HepG2 (cell line): ENCODE measurements at regions not wholly inside any gene's neighbourhood (a gene's known extent, or its start where the extent isn't known, plus 50 kb on each side); places are given as distances from the start of the nearest gene placed in this dataset.

Source experiments
- ATAC-seq: fragments of 200-7000 bp; cut with Tn5 transposase; 3 replicates; pipeline ENCODE4 v1.9.1; 2020; ENCODE audit warnings: mild to moderate bottlenecking, moderate library complexity
- BruUV-seq: library from RNA; stranded (reverse); fragments of 400-500 nt; replicated peaks from 2 replicates; lab custom pipeline; 2021; lab: Mats Ljungman, UMichigan
- CTCF ChIA-PET: fragments of 300-600 bp; formaldehyde crosslinking; extraction: SDS; loops from one replicate; lab custom pipeline; 2021; ENCODE audit warnings: low total read pairs, inconsistent platforms, low intra/inter-chr PET ratio; lab: Yijun Ruan, JAX
- POLR2A ChIA-PET: fragments of 350-600 bp; sonication (Branson Sonifier 250); formaldehyde crosslinking; loops from one replicate; lab custom pipeline; 2020; ENCODE audit warnings: antibody characterized with exemption, inconsistent platforms; lab: Yijun Ruan, JAX
- DNase-seq: peaks from one replicate; pipeline ENCODE4 v3.0.0-alpha.2; 2015; ENCODE audit warnings: low spot score
- FAIRE-seq: peaks from 3 replicates; lab custom pipeline; 2011; peaks lifted over from hg19 to GRCh38; lab: Jason Lieb, UNC
- H2AFZ ChIP-seq: one replicate; pipeline ENCODE4 v1.6.1; 2011; ENCODE audit warnings: low read length, inconsistent platforms
- H3K27ac ChIP-seq: fragments of 300-600 bp; 3 replicates; pipeline ENCODE4 v1.8.0; 2011; ENCODE audit warnings: mixed run types, mild to moderate bottlenecking, mixed read lengths, low read length, inconsistent platforms; ENCODE audit not compliant: insufficient read depth; ENCODE audit errors: extremely low read length
- H3K27me3 ChIP-seq, 2 experiments: fragments of 200-600 bp in 1 of 2; 2 replicates in 1 of 2; 3 replicates in 1 of 2; pipeline versions ENCODE4 v1.6.0 to v1.8.0; 2011; ENCODE audit warnings: low read length in 2 of 2, mild to moderate bottlenecking in 2 of 2, moderate library complexity in 2 of 2, inconsistent platforms in 1 of 2; ENCODE audit not compliant: insufficient read depth in 2 of 2, control insufficient read depth in 1 of 2
- H3K36me3 ChIP-seq, 2 experiments: fragments of 200-600 bp in 1 of 2; replicated peaks in 1 of 2; 2 replicates in 1 of 2; 3 replicates in 1 of 2; pipeline versions ENCODE4 v1.5.1 to v1.8.0; 2011; ENCODE audit warnings: low read length in 2 of 2, inconsistent platforms in 1 of 2; ENCODE audit not compliant: insufficient read depth in 2 of 2, control insufficient read depth in 1 of 2
- H3K4me1 ChIP-seq: 2 replicates; pipeline ENCODE4 v1.5.1; 2012; ENCODE audit warnings: low read length, inconsistent platforms; ENCODE audit not compliant: insufficient read depth
- H3K4me2 ChIP-seq: 2 replicates; pipeline ENCODE4 v1.6.0; 2011; ENCODE audit warnings: low read depth, low read length, inconsistent platforms
- H3K4me3 ChIP-seq, 3 experiments: fragments of 200-600 bp in 1 of 3; sonication (generic), shearing (Covaris generic) in 1 of 3; replicated peaks in 1 of 3; 2 replicates each; pipeline ENCODE4 v1.5.1; 2011 to 2016; ENCODE audit warnings: low read length in 3 of 3, inconsistent platforms in 2 of 3, low read depth in 2 of 3, mild to moderate bottlenecking in 2 of 3, control low read depth in 1 of 3, mixed read lengths in 1 of 3; ENCODE audit not compliant: insufficient read depth in 1 of 3
- H3K79me2 ChIP-seq: one replicate; pipeline ENCODE4 v1.6.1; 2011; ENCODE audit warnings: low read length, inconsistent platforms; ENCODE audit not compliant: insufficient read depth
- H3K9ac ChIP-seq: 2 replicates; pipeline ENCODE4 v1.6.0; 2011; ENCODE audit warnings: mild to moderate bottlenecking, low read depth, low read length, inconsistent platforms; ENCODE audit not compliant: insufficient read depth
- H3K9me3 ChIP-seq: 2 replicates; pipeline ENCODE4 v1.5.1; 2012; ENCODE audit warnings: mild to moderate bottlenecking, low read length
- H4K20me1 ChIP-seq: 2 replicates; pipeline ENCODE4 v1.6.0; 2011; ENCODE audit warnings: inconsistent platforms, mild to moderate bottlenecking, low read length, moderate library complexity; ENCODE audit not compliant: insufficient read depth
- ATAD3A ChIP-seq: sonication (generic); formaldehyde crosslinking; IDR thresholded peaks from 2 replicates; pipeline ENCODE4 v1.4.0; 2020; ENCODE audit warnings: missing genetic modification reagents
- GTF2F1 ChIP-seq: fragments of 150-350 bp; IDR thresholded peaks from 2 replicates; pipeline ENCODE4 v1.6.1; 2014; ENCODE audit warnings: low read length
- HMG20B ChIP-seq: conservative IDR thresholded peaks from 2 replicates; pipeline ENCODE4 v1.6.1; 2016; ENCODE audit warnings: missing genetic modification reagents, missing compliant biosample characterization
- HNRNPL ChIP-seq: fragments of 200-400 bp; formaldehyde crosslinking; IDR thresholded peaks from 2 replicates; pipeline ENCODE4 v1.6.1; 2017; ENCODE audit warnings: mild to moderate bottlenecking, low read depth, low read length
- HOXA5 ChIP-seq: sonication (generic); formaldehyde crosslinking; IDR thresholded peaks from 2 replicates; pipeline ENCODE4 v1.4.0; 2020; ENCODE audit warnings: missing genetic modification reagents
- IRF9 ChIP-seq: sonication (generic); formaldehyde crosslinking; IDR thresholded peaks from 2 replicates; pipeline ENCODE4 v1.8.0; 2022; ENCODE audit warnings: missing genetic modification reagents, mild to moderate bottlenecking, borderline replicate concordance
- JARID2 ChIP-seq: sonication (generic); formaldehyde crosslinking; IDR thresholded peaks from 2 replicates; pipeline ENCODE4 v1.8.1; 2023; ENCODE audit warnings: missing genetic modification reagents, inconsistent platforms; ENCODE audit not compliant: insufficient replicate concordance
- NR2F2 ChIP-seq: IDR thresholded peaks from 2 replicates; pipeline ENCODE4 v1.6.1; 2012; ENCODE audit warnings: low read depth, inconsistent platforms, borderline replicate concordance
- SAP130 ChIP-seq: IDR thresholded peaks from 2 replicates; pipeline ENCODE4 v1.6.1; 2016; ENCODE audit warnings: low read depth
- ZNF251 ChIP-seq: sonication (generic); formaldehyde crosslinking; IDR thresholded peaks from 2 replicates; pipeline ENCODE4 v1.9.0; 2021; ENCODE audit warnings: mild to moderate bottlenecking, missing genetic modification reagents
- ZNF572 ChIP-seq: sonication (generic); formaldehyde crosslinking; IDR thresholded peaks from 2 replicates; pipeline ENCODE4 v1.5.1; 2020; ENCODE audit warnings: mild to moderate bottlenecking, missing genetic modification reagents
- ZNF598 ChIP-seq: sonication (generic); formaldehyde crosslinking; IDR thresholded peaks from 2 replicates; pipeline ENCODE4 v1.5.1; 2020; ENCODE audit warnings: mild to moderate bottlenecking, missing genetic modification reagents, borderline replicate concordance
- ZNF678 ChIP-seq: sonication (generic); formaldehyde crosslinking; IDR thresholded peaks from 2 replicates; pipeline ENCODE4 v1.4.0; 2020; ENCODE audit warnings: mild to moderate bottlenecking, missing genetic modification reagents
- ZNF790 ChIP-seq: sonication (generic); formaldehyde crosslinking; IDR thresholded peaks from 2 replicates; pipeline ENCODE4 v1.8.0; 2022; ENCODE audit warnings: missing genetic modification reagents, mild to moderate bottlenecking, borderline replicate concordance
- ZSCAN25 ChIP-seq: sonication (generic); formaldehyde crosslinking; IDR thresholded peaks from 2 replicates; pipeline ENCODE4 v1.8.0; 2022; ENCODE audit warnings: mild to moderate bottlenecking, missing genetic modification reagents
- WGBS: methylation state at CpG from one replicate; pipeline ENCODE4 v1.1.6; 2017; ENCODE audit warnings: low lambda C conversion rate; 5-methylcytosine and 5-hydroxymethylcytosine counted together
- in situ Hi-C: cut with HindIII; loops from 2 replicates; pipeline ENCODE4 v1.10.0; 2017; ENCODE audit warnings: low pct_unique_long_range_greater_than_20kb; ENCODE audit not compliant: extremely low pct_ligation_motif_present
- intact Hi-C: fragments of 100-400 bp; cut with micrococcal nuclease; formaldehyde crosslinking; loops from one replicate; pipeline ENCODE4 v1.10.0; 2022; ENCODE audit not compliant: unreplicated experiment
- TF ChIP-seq, protein P1 (sequence below): IDR thresholded peaks from 2 replicates; pipeline ENCODE4 v1.6.1; 2016; ENCODE audit warnings: low read depth, control low read depth

- ChIA-PET POLR2A (no interaction called here), CTCF (no interaction called here)
- in situ Hi-C loops (no loop called here), intact Hi-C loops (no loop called here)
- no peak overlapping the region for H3K4me2 ChIP-seq
- ATAC-seq, result no peak
- BruUV-seq, result no TSS peak
- no peak overlapping the region for H2AFZ ChIP-seq
- H3K36me3 ChIP-seq, result no peaks in the 10 kb centered on the region
- WGBS, result 6% methylated on average over 3 of the region's 3 CpGs
- H3K4me1 ChIP-seq, result no peaks in the 10 kb centered on the region
- peaks cover 71% of the 10 kb centered on the region for H3K9me3 ChIP-seq
- H3K27me3 ChIP-seq, result no peaks in the 10 kb centered on the region
- H3K79me2 ChIP-seq, result no peaks in the 10 kb centered on the region
- H3K9ac ChIP-seq, result no peak overlapping the region
- H3K27ac ChIP-seq, result no peak overlapping the region
- no peak for FAIRE-seq
- no peak overlapping the region for H3K4me3 ChIP-seq
- TF ChIP-seq ZNF790, result no peak
- TF ChIP-seq ZNF598 (CRISPR knock-in tag), result no peak
- TF ChIP-seq HOXA5 (CRISPR knock-in tag), result no peak
- TF ChIP-seq IRF9 (CRISPR knock-in tag), result no peak
- TF ChIP-seq, protein P1, sequence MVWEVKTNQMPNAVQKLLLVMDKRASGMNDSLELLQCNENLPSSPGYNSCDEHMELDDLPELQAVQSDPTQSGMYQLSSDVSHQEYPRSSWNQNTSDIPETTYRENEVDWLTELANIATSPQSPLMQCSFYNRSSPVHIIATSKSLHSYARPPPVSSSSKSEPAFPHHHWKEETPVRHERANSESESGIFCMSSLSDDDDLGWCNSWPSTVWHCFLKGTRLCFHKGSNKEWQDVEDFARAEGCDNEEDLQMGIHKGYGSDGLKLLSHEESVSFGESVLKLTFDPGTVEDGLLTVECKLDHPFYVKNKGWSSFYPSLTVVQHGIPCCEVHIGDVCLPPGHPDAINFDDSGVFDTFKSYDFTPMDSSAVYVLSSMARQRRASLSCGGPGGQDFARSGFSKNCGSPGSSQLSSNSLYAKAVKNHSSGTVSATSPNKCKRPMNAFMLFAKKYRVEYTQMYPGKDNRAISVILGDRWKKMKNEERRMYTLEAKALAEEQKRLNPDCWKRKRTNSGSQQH (CRISPR knock-in tag), result no peak
- no peak for TF ChIP-seq ZSCAN25
- TF ChIP-seq SAP130, result no peak
- H4K20me1 ChIP-seq, result no peaks in the 10 kb centered on the region
- DNase-seq, result no peak
Measured at GRCh38 chr21:22609802-22610201, 1611.6 kb downstream of the NCAM2 start.

- no peaks in the 10 kb centered on the region for H4K20me1 ChIP-seq
- no peak overlapping the region for H3K9ac ChIP-seq
- H3K9me3 ChIP-seq, result peaks cover 86% of the 10 kb centered on the region
- H3K4me1 ChIP-seq, result no peaks in the 10 kb centered on the region
- no peak overlapping the region for H3K4me3 ChIP-seq
- no peak overlapping the region for H3K4me2 ChIP-seq
- H3K27ac ChIP-seq, result no peak overlapping the region
- H2AFZ ChIP-seq, result no peak overlapping the region
- DNase-seq (no peak), FAIRE-seq (no peak), ATAC-seq (no peak)
- WGBS, result 95% methylated on average over 1 of the region's 1 CpG
- intact Hi-C loops (no loop called here), in situ Hi-C loops (no loop called here)
- TF ChIP-seq HMG20B (CRISPR knock-in tag), result no peak
- TF ChIP-seq JARID2 (CRISPR knock-in tag), result no peak
- TF ChIP-seq GTF2F1, result no peak
- no peak for TF ChIP-seq NR2F2
- TF ChIP-seq ATAD3A, result no peak
- no peak for TF ChIP-seq ZNF251 (CRISPR knock-in tag)
- TF ChIP-seq ZNF678, result no peak
- TF ChIP-seq HNRNPL, result no peak
- TF ChIP-seq ZNF572 (CRISPR knock-in tag), result no peak
- no TSS peak for BruUV-seq
- no peaks in the 10 kb centered on the region for H3K79me2 ChIP-seq
- no peaks in the 10 kb centered on the region for H3K27me3 ChIP-seq
- no peaks in the 10 kb centered on the region for H3K36me3 ChIP-seq
- ChIA-PET CTCF (no interaction called here), POLR2A (no interaction called here)
Measured at GRCh38 chr21:22627911-22628310, 1629.7 kb downstream of the NCAM2 start.
